Activated CD4-positive, alpha-beta T cell treated with anti-CD3 and anti-CD28 coated beads for 48 hours (primary cell): ENCODE measurements at regions not wholly inside any gene's neighbourhood (a gene's known extent, or its start where the extent isn't known, plus 50 kb on each side); places are given as distances from the start of the nearest gene placed in this dataset.

Experiments used
- DNase-seq: peaks from one replicate; pipeline ENCODE4 v3.0.0-alpha.2; 2020

DNA sequence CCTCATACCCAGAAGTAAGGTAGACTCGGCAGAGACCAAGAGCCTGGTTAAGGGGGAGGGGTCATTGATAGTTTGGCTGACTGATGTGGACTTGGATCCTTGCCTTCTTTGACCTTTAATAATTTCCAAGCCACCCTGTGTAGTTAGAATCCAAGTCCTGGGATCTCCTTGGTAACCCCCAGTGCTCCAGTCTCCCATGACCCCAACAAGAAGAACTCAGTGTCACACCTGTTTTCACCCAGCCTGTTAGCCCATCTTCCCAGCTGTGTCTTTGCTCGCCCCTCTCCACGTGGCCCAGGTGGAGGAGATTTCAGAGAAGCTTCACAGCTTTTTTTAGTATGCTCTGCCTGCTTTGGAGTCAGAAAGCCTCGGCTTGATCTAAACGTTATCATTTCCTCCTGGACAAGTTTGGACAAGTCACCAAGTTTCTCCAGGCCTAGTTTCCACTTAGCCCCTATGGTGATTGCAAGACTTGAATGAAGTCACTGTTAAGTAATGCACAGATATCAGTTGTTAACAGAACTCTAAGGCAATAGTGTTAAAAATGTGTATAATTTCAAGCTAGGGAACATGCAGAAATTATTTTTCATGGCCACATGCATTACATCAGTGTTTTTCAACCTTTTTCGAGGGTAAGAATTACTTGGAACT lies 170.0 kb downstream of the TMEM38B start:
- DNase-seq, result no peak

DNA sequence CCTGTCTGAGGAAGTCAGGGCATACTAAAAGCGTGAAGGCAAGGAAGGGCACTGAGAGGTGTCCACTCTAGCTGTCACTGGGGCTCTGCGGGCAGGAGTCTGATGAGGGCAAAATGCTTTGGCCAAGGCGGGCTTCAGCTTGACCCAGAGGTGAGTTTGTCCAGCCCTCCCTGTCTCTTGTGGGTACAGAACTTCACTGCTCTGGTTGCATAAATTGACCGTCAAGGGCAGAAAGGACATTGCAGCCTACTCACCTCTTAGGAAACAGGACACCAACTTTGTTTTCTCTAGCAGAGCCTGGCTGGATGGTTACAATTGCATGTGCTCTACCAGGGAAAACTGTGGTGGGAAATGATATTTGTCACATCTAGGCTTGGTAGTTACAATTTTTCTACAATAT lies 170.9 kb downstream of the TMEM38B start:
- no peak for DNase-seq

DNA sequence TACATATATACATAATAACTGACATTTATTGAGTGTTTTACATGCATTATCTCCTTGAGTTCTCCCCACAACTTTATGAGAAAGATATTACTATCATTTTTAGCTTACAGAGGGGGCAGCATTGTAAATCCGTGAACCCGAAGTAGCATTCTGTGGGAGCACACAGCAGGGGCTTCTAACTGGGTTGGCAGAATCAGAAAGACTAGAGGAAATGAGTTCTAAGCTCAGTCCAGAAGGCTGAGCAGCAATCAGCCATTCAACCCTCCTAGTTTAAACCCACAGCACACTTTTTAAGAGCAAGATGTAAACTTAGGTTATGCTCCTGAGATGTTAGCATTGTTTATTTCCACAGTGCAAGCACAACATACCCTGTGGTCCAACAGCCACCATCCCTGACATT lies 177.2 kb downstream of the TMEM38B start:
- DNase-seq, result no peak

DNA sequence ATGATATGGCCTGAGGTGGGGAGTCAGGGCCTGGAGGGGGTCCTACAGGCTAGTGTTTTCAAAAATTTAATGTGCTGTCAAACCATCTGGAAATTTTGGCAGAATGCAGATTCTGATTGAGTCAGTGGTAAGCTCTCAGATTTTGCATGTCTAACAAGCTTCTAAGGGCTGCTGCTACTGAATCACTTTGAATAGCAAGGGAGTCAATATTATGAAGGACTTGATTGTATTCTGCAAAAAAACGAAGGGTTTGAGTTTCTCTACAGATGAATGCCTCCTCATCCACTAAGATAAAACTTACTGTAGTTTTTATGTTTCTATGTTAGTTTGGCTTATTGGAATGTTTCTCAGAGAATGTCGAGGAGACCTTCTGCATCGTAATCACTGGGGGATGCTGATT lies 179.5 kb downstream of the TMEM38B start:
- no peak for DNase-seq

DNA sequence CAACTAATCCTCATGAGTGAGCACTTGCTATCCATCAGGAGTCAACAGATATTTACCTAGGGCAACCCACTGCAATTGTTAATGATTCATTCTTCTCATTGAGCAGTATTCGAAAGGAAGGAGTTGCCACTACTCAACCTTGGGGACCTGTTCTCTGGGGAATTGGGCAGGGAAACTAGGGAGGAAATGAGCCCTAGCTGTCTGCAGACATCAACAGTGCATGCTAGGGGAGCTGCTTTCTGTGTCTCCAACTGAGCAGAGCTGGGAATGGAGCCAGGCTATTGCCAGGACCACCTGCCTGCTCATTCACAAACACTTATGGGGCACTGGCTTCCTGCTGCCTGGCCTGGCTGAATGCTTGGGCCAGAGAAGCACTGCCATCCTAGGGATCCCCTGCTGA lies 183.4 kb downstream of the TMEM38B start:
- DNase-seq, result no peak

DNA sequence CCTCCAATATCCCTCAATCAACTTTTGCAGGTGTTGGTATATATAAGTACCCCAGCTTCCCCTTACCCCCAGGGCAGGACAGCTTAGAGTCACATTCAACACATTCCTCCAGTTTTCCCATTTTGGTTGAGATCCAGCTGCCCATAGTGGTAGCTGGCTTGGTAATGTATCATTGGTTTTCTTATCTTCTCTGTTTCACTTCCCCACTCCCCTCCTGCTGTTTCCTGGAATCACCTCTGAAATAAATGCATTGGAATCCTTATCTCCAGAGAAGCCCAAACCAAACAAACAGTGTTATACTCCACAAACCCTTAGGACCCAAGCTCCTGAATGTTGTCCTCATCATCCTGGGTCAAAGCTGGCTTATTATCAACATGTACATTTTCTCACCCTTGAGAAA lies 184.8 kb downstream of the TMEM38B start:
- no peak for DNase-seq

DNA sequence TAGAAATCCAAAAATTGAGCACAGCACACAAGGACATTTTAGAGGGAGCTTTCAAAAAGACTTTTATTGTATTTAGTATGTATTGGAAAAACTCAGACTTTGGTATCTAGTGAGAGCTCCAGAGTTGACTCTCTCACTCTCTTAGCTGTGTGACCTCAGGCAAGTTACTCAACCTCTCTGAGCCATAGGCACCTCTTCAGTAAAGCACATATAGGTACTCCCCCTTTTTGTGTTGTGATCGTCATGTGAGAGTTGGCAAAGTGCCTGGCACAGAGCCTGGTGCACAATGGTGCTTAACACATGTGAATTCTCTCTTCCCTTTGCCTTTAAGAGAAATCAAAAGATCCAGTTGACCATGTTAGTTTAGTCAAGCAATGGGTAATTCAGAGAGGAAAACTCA lies 186.2 kb downstream of the TMEM38B start:
- no peak for DNase-seq

DNA sequence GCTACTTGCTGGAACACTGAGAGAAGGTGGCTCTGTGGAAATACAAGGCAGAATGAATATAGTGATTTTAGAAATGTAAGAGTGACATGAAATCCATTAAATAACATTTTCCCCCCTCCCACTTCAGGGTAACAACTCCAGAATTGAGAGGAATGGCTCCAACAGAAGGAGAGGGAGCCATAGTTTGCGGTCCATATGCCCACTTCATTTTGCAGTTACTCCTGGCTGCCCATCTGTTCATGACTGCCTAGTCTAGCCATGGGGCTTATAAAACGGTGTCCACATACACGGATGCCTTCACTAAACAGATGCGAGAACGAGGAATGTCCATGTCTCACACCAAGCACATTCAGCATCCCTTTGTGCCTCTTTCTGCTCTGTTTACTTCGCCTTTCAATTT lies 186.7 kb downstream of the TMEM38B start:
- DNase-seq, result no peak

DNA sequence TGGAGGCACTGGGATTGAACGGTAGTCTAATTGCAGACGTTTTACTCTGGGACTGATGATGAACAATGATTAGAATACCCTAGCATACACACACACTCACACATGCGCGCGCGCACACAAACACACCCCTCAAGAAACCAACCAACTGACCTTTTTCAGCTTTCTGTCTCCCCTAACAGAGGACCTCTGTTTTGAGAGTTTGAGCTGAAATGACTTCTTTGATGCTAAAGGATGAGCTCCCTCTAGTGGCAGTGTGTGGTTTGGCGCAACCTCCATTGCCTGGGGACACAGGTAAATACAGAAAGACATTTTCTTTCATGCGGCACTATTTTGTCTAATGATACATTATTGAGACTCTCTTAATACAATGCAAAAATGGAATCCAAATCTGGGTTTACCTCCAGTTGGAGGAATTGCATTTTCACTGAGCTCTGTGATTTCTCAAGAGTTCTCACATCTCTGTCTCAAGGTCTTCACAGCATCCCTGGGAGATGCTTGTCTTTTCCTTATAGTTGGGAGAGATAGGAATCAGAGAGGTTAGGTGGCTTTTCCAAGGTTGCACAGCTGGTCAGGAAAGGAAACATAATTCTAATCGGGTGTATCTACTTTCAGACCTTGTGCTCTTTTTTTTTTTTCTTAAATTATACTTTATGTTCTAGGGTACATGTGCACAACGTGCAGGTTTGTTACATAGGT lies 187.5 kb downstream of the TMEM38B start:
- DNase-seq, result peak; percentile 79

DNA sequence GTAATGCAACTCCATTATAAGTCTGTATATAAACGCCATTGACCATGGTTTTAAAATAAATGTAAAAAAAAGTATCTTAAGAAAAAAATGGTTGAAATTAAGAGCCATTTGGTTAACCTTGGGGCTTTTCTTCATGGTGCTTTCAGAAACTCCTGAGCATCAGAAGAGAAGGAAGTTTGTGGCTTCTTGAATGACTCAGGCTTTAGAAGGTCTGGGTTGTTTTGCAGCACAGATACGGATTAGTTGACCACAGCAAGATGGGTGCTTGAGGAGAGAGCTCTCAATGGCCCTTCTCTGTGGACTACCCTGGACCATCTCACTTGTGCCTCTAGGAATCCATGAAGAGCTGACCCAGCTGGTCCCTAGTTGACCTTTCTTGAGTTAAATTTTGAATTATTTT lies 189.5 kb downstream of the TMEM38B start:
- DNase-seq, result no peak

DNA sequence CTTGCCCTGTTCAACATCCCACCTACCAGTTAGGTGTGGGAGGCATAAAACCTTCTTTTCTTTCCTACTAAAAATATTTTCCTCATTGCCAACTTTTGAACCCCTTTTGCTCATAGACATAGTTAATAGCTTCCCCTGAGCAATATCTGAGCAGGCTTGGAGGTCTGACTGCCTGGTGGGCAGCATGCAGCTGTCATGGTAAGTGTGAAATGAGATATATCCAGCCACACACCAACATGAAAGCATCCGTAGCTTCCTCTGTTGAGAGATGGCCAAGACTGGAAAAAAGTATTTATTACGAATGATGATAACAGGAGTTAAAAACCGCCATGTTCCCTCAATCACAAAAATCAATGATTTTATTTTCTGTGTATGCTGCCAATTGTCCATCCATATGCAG lies 190.1 kb downstream of the TMEM38B start:
- no peak for DNase-seq

DNA sequence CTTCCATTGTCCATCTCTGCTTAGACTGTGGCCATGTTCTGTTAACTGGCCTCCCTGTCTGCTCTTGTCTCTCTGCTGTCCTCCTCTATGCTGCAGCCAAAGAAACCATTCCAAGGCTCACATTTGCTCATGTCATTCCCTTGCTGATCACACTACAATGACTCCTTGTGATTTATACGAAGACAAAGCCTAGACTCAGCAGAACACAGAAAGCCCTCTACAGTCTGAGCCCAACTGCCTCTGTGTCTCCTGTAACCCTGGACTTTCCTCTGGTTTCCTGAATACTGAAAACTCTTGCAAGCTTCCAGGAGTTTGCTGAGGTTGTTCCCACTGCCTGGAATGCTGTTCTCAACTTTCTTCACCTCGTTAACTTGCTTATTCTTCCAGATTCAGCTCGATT lies 191.8 kb downstream of the TMEM38B start:
- DNase-seq, result no peak

DNA sequence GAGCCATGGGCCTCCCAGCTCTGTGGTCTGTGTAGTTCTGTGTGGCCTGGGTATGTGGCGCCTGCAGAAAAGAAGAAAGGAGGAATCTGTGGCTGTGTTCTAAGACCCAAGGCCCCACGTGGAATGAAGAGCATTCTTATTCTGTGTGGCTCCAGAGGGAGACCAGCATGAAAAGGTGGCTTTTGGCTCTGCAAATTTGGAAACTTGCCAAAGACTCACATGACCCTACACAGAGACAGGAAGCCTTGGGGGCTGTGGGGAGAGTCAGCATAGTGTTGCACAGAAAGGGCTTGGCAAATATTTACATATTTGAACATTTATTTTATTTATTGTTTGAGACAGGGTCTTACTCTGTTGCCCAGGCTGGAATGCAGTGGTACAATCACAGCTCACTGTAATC lies 193.3 kb downstream of the TMEM38B start:
- DNase-seq, result no peak

DNA sequence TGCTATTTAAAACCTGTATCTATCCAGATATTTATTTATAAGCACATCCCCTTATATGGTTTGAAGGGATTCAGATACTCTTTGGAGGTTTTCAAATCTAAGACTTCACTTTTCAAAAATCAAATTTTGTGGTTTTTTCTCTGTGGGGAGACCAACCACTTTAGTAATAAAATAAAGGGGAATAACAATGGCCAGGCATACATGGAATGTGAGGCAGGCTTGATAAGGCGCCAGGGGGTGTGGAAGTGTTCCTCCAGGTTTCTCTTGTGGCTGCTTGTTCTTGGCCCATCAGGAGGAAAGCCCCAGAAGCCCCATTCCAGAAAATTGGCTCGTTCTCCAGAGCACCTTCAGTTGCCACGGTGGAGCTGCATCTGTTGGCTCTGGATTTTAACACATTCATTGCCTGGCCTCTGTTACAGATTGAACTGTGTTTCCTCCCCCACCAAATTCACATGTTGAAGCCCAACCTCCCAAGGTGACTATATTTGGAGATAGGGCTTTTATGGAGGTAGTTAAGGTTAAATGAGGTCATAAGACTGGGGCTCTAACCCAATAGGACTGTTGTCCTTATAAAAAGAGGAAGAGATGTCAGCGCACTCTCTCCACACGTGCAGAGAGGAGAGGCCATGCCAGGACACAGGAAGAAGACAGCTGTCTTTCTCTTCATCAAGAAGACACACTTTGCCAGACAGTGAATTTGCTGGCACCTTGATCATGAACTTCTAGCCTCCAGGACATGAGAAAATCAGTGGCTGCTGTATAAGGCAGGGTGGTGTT lies 195.9 kb downstream of the TMEM38B start:
- no peak for DNase-seq

DNA sequence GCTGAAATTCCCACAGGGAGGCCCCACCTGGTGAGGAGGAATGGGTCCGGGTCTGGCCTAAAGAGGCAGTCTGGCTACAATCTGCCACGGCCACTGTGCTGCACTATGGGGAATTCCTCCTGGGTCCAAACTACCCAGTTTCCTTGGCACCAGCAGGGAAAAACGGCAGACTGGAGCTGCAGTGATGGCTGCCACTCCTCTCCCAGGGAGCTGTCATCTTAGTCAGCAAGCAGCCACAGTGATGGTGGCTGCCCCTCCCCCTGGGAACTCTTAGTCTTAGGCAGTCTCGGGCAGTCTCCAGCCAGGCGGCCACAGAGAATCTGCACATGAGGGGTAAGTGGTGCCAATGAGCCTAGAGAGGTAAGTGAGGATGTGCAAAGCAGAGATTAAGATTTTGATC lies 205.8 kb downstream of the TMEM38B start:
- no peak for DNase-seq

DNA sequence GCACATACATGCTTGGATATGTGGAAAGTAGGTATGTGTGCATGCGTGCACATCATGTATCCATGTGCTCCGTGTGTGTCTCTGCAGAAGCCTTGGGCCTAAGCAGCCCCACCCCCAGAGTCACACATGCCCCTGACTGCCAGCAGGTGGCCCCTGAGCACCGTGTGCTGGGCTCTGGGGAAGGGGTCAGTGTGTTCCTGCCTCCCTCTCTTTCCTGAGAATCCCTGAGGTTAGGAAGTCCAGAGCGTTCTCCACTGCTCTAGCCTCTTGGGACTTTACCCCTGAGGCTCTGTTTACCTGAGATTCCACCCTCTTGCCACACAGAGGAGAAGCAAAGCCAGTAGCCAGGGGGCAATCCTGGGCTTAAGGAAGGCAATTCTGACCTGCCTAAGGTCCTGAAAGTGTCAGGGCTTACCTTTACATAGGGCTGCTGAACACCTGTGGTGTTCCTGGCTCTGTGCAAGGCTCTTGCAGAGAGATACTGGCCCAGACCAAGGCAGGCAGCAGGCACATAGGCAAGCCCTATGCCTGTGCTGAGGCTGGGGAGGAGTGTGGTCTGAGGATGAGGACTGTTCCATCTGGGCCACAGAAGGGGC lies 207.3 kb downstream of the TMEM38B start:
- no peak for DNase-seq

DNA sequence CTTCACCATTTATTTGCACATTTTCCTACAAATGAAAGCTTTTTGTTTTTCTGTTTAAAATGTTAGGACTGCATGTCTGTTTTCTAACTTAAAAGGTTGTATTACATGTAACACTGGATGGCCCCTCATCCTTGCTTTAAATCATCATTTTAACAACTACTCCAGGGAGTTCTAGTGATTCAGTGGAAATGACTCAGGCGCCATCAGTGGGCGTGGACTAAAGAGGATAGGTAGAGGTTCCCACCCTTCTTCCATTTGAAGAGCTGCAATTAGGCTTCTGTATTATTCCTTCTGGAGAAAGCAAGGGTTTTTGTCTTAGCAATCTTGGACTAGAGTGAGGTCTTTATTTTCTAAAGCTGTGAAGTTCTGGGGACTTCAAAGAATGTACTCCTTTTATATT lies 213.7 kb downstream of the TMEM38B start:
- no peak for DNase-seq

DNA sequence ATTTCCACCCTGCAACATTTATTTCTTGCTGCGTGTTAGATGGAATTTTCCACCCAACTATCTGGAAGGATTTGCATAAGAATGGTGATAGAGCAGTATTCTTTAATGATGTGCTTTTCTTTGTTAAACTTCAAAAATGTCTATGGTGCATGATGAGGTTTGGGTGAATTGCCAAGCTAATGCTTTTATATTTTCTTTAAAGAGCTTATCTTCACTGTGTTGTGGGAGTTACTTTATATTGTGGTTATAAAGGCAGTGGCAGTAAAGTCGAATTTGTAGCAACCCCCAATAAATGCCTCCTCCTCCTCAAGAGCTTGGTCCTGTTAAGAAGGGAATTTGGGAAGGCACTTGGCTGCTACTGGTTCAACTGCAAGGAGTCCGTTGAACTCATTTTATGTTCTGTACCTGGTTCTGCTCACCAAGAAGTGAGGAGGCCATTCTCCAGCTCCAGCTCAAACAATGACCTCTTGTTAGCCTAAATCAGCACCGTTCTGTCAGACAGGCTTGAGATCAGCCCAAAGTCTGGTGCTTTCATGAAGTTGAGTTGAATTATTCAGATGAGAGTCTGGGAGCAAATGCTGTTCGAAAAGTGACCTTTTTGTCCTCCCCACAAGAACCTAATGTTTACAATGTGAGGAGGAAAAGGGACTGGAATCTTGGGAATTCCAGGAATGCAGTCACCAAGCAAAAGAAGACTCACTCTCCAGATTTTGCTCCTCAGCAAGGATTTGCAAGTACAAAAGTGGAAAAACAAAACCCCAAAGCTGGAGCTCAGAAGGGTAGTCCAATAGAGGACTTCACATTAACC lies 217.0 kb downstream of the TMEM38B start:
- no peak for DNase-seq

DNA sequence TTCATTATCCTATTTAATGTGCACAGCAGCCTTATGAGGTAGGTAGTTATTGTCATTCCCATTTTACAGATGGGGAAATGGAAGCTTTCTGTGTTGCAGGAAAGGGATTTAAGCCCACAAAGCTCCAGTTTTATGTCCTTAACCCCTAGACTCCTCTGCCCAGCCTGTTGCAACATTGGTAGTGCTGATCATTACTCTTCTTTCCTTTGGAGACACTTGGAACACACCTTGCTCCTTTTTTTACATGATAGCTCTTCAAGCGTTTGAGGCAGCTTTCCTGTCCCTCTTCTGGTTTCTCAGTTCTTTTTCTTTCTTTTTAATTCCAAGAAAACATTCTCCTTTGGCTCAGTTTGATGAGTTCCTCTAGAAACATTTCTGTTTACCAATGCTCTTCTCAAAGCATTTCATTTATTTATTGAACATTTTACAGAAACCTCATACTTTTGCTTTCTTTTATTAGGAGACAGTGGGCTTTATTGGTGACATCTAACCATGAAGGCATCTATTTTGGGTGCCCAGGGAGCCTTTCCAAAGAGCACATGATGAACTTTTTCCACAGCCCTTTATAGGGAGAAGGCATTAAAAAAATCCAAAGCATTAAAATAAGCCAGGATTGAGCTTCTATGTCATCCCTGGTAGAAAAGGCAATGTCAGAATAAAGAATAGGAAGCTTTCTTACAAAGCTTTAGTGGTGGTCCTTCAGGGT lies 218.0 kb downstream of the TMEM38B start:
- DNase-seq, result no peak

DNA sequence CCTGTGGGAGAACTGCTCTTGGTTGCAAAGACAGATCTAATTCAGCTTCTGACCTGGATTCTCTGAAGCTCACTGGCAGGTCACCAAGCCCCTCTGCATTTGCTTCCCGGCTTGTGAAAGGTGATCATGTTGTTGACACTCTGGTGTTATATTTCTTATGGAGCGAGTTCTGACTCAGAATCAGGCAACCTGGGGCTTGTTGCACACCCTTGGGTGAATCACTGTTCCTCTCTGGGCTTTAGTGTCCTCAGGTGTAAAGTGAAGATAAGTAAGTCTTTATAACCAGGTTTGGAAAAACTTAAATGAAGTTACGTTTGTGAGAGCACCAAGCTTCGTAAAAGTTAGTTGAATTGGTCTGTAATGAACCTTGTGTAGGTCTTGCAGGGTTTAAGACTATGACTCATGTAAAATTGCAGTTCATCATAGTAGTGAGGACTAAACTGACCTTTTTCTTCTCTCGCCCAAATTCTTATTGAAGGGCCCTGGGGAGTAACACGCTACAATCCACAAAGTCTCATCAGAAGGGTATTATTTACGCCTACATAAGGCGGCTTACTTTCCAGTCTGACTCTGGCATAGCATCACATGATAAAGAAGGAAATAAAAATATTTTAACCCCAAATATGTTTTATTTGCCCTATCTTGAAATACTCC lies 218.6 kb downstream of the TMEM38B start:
- DNase-seq, result no peak

DNA sequence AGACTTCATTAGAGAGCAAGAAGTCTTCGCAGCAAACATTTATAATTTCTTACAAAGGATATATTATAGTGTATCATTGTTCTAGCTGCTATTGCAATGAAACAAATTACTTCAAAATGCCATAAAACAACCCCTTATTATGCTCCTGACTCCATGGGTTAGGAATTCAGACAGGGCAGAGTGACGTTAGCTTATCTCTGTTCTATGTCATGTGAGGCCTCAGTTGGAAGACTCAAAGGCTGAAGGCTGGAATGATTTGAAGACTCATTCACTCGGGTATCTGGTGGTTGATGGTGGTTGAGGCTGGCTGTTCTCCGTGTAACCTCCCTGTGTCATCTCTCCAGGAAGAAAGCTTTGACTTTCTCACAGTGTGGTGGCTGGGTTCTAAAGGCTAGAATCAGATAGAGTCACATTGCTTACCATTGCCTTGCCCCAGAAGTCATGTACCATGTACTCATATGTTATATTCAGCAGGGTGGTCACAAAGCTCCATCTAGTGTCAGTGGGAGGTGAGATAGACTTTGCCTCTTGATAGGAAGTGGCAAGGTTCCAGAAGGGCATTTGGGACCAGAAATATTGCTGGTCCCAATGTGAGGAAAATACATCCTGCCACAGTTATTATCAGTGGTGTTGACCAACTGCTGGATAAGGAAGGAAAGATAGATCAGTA lies 226.9 kb downstream of the TMEM38B start:
- no peak for DNase-seq
